CD4-positive, alpha-beta T cell treated with Interferon gamma for 1 hour (primary cell): ENCODE measurements at regions not wholly inside any gene's neighbourhood (a gene's known extent, or its start where the extent isn't known, plus 50 kb on each side); places are given as distances from the start of the nearest gene placed in this dataset.
"Not testable (repeated sequence)": the region's sequence is repeated elsewhere in the genome, so short reads cannot be mapped to it uniquely, and the experiment has no call there.

Experiments
- DNase-seq: peaks from one replicate; pipeline ENCODE4 v3.0.0-alpha.2; 2020

- no peak for DNase-seq
These were observed 495.4 kb upstream of the TMEM132C start for GRCh38 chr12:127771546-127771945.

GRCh38 chr12:127773520-127773919 lies 493.4 kb upstream of the TMEM132C start:
- DNase-seq: no peak

GRCh38 chr12:127774828-127775227 lies 492.1 kb upstream of the TMEM132C start:
- DNase-seq: no peak

- no peak for DNase-seq
These were observed 487.5 kb upstream of the TMEM132C start for GRCh38 chr12:127779301-127780045.

- DNase-seq: no peak
These were observed 486.1 kb upstream of the TMEM132C start for GRCh38 chr12:127780881-127781280.

GRCh38 chr12:127781336-127781735 lies 485.6 kb upstream of the TMEM132C start:
- DNase-seq: no peak

GRCh38 chr12:127785540-127785939 lies 481.4 kb upstream of the TMEM132C start:
- DNase-seq: no peak

GRCh38 chr12:127785986-127786590 lies 480.9 kb upstream of the TMEM132C start:
- no peak for DNase-seq

- DNase-seq: no peak
These were observed 479.4 kb upstream of the TMEM132C start for GRCh38 chr12:127787544-127787943.

GRCh38 chr12:127790376-127790775 lies 476.6 kb upstream of the TMEM132C start:
- DNase-seq: no peak

GRCh38 chr12:127791217-127791616 lies 475.8 kb upstream of the TMEM132C start:
- DNase-seq: no peak

GRCh38 chr12:127797918-127798317 lies 469.1 kb upstream of the TMEM132C start:
- DNase-seq: no peak

GRCh38 chr12:127802271-127802670 lies 464.7 kb upstream of the TMEM132C start:
- DNase-seq: no peak

- no peak for DNase-seq
These were observed 463.4 kb upstream of the TMEM132C start for GRCh38 chr12:127803545-127803944.

- DNase-seq: no peak
These were observed 457.7 kb upstream of the TMEM132C start for GRCh38 chr12:127809275-127809674.

- no peak for DNase-seq
These were observed 456.9 kb upstream of the TMEM132C start for GRCh38 chr12:127810041-127810440.

- DNase-seq: not testable (repeated sequence)
These were observed 456.5 kb upstream of the TMEM132C start for GRCh38 chr12:127810459-127810858.

- no peak for DNase-seq
These were observed 455.0 kb upstream of the TMEM132C start for GRCh38 chr12:127811988-127812387.

GRCh38 chr12:127813147-127813546 lies 453.8 kb upstream of the TMEM132C start:
- DNase-seq: no peak

- DNase-seq: no peak
These were observed 447.9 kb upstream of the TMEM132C start for GRCh38 chr12:127819056-127819455.

- DNase-seq: no peak
These were observed 446.7 kb upstream of the TMEM132C start for GRCh38 chr12:127820271-127820670.

- DNase-seq: no peak
These were observed 446.1 kb upstream of the TMEM132C start for GRCh38 chr12:127820846-127821245.

GRCh38 chr12:127822809-127823411 lies 444.1 kb upstream of the TMEM132C start:
- DNase-seq: no peak

GRCh38 chr12:127823801-127824200 lies 443.2 kb upstream of the TMEM132C start:
- DNase-seq: no peak
